ENCODE measurements at regions not wholly inside any gene's neighbourhood (a gene's known extent, or its start where the extent isn't known, plus 50 kb on each side); places are given as distances from the start of the nearest gene placed in this dataset.

GRCh38 chr7:19930851-19931250 lies 157.4 kb upstream of the TMEM196 start:
- TF ChIP-seq ZBTB1 (tag by site-specific recombination; IDR thresholded peaks at IDR 0.05): no peak
- TF ChIP-seq ZSCAN23 (tag by site-specific recombination; IDR thresholded peaks at IDR 0.05): no peak
- TF ChIP-seq ZXDB (tag by site-specific recombination; IDR thresholded peaks at IDR 0.05): no peak
- TF ChIP-seq ZNF670 (tag by site-specific recombination; IDR thresholded peaks at IDR 0.05; ENCODE audit: low read depth): no peak
- TF ChIP-seq ZNF791 (tag by site-specific recombination; IDR thresholded peaks at IDR 0.05): no peak
- no peak for TF ChIP-seq ZBTB7A (tag by site-specific recombination; IDR thresholded peaks at IDR 0.05; ENCODE audit: low read depth)
- no peak overlapping the region for H3K27ac ChIP-seq (ENCODE audit: extremely low read depth, low read depth, low read length)
- POLR2A ChIA-PET: no interaction called here
- CTCF ChIA-PET: no interaction called here
- H3K4me1 ChIP-seq (ENCODE audit: control insufficient read depth, insufficient read depth, low read length): no peaks in the 10 kb centered on the region
- no peaks in the 10 kb centered on the region for H3K9me3 ChIP-seq (ENCODE audit: control insufficient read depth, insufficient read depth, low read depth, low read length)
- no peaks in the 10 kb centered on the region for H3K36me3 ChIP-seq (ENCODE audit: control insufficient read depth in 2 of 2, insufficient read depth in 1 of 2, low read length in 2 of 2)
- no peak overlapping the region for H3K4me3 ChIP-seq (ENCODE audit: low read depth, low read length)

GRCh38 chr7:19930051-19930450 lies 156.6 kb upstream of the TMEM196 start:
- TF ChIP-seq ZNF530 (tag by site-specific recombination; IDR thresholded peaks at IDR 0.05; ENCODE audit: low read depth) (no peak), ZNF292 (tag by site-specific recombination; IDR thresholded peaks at IDR 0.05; ENCODE audit: borderline replicate concordance, low read depth) (no peak), ZBTB7A (tag by site-specific recombination; IDR thresholded peaks at IDR 0.05; ENCODE audit: low read depth) (no peak), OVOL3 (tag by site-specific recombination; IDR thresholded peaks at IDR 0.05) (no peak), ZSCAN18 (tag by site-specific recombination; IDR thresholded peaks at IDR 0.05) (no peak), ZNF610 (tag by site-specific recombination; IDR thresholded peaks at IDR 0.05; ENCODE audit: borderline replicate concordance) (no peak), ZNF624 (tag by site-specific recombination; IDR thresholded peaks at IDR 0.05) (no peak), SCRT2 (tag by site-specific recombination; IDR thresholded peaks at IDR 0.05) (no peak), GLIS2 (tag by site-specific recombination; IDR thresholded peaks at IDR 0.05) (no peak)
- TF ChIP-seq, protein P1, sequence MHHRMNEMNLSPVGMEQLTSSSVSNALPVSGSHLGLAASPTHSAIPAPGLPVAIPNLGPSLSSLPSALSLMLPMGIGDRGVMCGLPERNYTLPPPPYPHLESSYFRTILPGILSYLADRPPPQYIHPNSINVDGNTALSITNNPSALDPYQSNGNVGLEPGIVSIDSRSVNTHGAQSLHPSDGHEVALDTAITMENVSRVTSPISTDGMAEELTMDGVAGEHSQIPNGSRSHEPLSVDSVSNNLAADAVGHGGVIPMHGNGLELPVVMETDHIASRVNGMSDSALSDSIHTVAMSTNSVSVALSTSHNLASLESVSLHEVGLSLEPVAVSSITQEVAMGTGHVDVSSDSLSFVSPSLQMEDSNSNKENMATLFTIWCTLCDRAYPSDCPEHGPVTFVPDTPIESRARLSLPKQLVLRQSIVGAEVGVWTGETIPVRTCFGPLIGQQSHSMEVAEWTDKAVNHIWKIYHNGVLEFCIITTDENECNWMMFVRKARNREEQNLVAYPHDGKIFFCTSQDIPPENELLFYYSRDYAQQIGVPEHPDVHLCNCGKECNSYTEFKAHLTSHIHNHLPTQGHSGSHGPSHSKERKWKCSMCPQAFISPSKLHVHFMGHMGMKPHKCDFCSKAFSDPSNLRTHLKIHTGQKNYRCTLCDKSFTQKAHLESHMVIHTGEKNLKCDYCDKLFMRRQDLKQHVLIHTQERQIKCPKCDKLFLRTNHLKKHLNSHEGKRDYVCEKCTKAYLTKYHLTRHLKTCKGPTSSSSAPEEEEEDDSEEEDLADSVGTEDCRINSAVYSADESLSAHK (tag by site-specific recombination; IDR thresholded peaks at IDR 0.05): no peak
- TF ChIP-seq, protein P2, sequence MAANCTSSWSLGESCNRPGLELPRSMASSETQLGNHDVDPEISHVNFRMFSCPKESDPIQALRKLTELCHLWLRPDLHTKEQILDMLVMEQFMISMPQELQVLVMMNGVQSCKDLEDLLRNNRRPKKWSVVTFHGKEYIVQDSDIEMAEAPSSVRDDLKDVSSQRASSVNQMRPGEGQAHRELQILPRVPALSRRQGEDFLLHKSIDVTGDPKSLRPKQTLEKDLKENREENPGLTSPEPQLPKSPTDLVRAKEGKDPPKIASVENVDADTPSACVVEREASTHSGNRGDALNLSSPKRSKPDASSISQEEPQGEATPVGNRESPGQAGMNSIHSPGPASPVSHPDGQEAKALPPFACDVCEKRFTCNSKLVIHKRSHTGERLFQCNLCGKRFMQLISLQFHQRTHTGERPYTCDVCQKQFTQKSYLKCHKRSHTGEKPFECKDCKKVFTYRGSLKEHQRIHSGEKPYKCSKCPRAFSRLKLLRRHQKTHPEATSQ (tag by site-specific recombination; IDR thresholded peaks at IDR 0.05): no peak
- Histone ChIP-seq H3K4me3 (ENCODE audit: low read depth, low read length) (no peak overlapping the region), H3K27ac (ENCODE audit: extremely low read depth, low read depth, low read length) (no peak overlapping the region), H3K36me3 (ENCODE audit: control insufficient read depth in 2 of 2, insufficient read depth in 1 of 2, low read length in 2 of 2) (no peaks in the 10 kb centered on the region), H3K9me3 (ENCODE audit: control insufficient read depth, insufficient read depth, low read depth, low read length) (no peaks in the 10 kb centered on the region), H3K4me1 (ENCODE audit: control insufficient read depth, insufficient read depth, low read length) (no peaks in the 10 kb centered on the region)
- POLR2A ChIA-PET: no interaction called here
- CTCF ChIA-PET: no interaction called here

DNA sequence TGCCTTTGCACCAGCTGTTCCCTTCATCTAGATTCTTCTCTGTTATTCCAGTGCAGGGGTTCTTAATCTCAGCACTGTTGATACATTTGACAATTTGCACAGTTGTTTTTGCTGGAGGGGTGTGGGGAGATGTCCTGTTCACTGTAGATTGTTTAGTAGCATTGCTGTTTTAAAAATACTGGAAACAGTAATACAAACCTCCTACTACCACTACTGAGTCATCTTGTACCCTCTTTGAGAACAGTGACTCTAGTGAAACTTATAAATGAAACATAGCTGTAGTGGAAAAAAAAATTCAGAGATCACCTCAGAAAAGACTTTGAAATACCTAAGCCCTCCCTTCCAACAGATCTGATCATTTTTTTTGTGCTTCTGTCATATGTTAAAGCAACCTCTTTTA lies 154.8 kb upstream of the TMEM196 start:
- ChIA-PET POLR2A (interaction anchor here (0.6 kb wide), 1 partner anchor 408 kb away, joined by 5 read pairs; no protein-coding TSS in a partner anchor), CTCF (no interaction called here)
- H3K27ac ChIP-seq (ENCODE audit: extremely low read depth, low read depth, low read length): no peak overlapping the region
- no peaks in the 10 kb centered on the region for H3K9me3 ChIP-seq (ENCODE audit: control insufficient read depth, insufficient read depth, low read depth, low read length)
- H3K4me1 ChIP-seq (ENCODE audit: control insufficient read depth, insufficient read depth, low read length): no peaks in the 10 kb centered on the region
- no peaks in the 10 kb centered on the region for H3K36me3 ChIP-seq (ENCODE audit: control insufficient read depth in 2 of 2, insufficient read depth in 1 of 2, low read length in 2 of 2)
- no peak overlapping the region for H3K4me3 ChIP-seq (ENCODE audit: low read depth, low read length)
- TF ChIP-seq, protein P3, sequence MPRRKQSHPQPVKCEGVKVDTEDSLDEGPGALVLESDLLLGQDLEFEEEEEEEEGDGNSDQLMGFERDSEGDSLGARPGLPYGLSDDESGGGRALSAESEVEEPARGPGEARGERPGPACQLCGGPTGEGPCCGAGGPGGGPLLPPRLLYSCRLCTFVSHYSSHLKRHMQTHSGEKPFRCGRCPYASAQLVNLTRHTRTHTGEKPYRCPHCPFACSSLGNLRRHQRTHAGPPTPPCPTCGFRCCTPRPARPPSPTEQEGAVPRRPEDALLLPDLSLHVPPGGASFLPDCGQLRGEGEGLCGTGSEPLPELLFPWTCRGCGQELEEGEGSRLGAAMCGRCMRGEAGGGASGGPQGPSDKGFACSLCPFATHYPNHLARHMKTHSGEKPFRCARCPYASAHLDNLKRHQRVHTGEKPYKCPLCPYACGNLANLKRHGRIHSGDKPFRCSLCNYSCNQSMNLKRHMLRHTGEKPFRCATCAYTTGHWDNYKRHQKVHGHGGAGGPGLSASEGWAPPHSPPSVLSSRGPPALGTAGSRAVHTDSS (tag by site-specific recombination; IDR thresholded peaks at IDR 0.05): no peak
- TF ChIP-seq, protein P4, sequence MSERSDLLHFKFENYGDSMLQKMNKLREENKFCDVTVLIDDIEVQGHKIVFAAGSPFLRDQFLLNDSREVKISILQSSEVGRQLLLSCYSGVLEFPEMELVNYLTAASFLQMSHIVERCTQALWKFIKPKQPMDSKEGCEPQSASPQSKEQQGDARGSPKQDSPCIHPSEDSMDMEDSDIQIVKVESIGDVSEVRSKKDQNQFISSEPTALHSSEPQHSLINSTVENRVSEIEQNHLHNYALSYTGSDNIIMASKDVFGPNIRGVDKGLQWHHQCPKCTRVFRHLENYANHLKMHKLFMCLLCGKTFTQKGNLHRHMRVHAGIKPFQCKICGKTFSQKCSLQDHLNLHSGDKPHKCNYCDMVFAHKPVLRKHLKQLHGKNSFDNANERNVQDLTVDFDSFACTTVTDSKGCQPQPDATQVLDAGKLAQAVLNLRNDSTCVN (tag by site-specific recombination; optimal IDR thresholded peaks at IDR 0.05): no peak
- TF ChIP-seq ZNF792 (tag by site-specific recombination; IDR thresholded peaks at IDR 0.05) (no peak), ZNF311 (tag by site-specific recombination; IDR thresholded peaks at IDR 0.05; ENCODE audit: borderline replicate concordance) (no peak), ZFHX2 (tag by site-specific recombination; conservative IDR thresholded peaks at IDR 0.05) (no peak), KLF10 (tag by site-specific recombination; IDR thresholded peaks at IDR 0.05) (no peak), ZNF555 (tag by site-specific recombination; conservative IDR thresholded peaks at IDR 0.05) (no peak)
- TF ChIP-seq, protein P5, sequence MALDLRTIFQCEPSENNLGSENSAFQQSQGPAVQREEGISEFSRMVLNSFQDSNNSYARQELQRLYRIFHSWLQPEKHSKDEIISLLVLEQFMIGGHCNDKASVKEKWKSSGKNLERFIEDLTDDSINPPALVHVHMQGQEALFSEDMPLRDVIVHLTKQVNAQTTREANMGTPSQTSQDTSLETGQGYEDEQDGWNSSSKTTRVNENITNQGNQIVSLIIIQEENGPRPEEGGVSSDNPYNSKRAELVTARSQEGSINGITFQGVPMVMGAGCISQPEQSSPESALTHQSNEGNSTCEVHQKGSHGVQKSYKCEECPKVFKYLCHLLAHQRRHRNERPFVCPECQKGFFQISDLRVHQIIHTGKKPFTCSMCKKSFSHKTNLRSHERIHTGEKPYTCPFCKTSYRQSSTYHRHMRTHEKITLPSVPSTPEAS (tag by site-specific recombination; IDR thresholded peaks at IDR 0.05): no peak

All from HEK293 (cell line).